NCI-H345 (cell line): ENCODE measurements at regions not wholly inside any gene's neighbourhood (a gene's known extent, or its start where the extent isn't known, plus 50 kb on each side); places are given as distances from the start of the nearest gene placed in this dataset.
A peak's percentile ranks its signal among the peaks of the same experiment; 100 is the strongest.
"Not testable (repeated sequence)": the region's sequence is repeated elsewhere in the genome, so short reads cannot be mapped to it uniquely, and the experiment has no call there.

Source experiments
- DNase-seq: peaks from one replicate; lab custom pipeline; 2025; lab: John Stamatoyannopoulos, UW

DNA sequence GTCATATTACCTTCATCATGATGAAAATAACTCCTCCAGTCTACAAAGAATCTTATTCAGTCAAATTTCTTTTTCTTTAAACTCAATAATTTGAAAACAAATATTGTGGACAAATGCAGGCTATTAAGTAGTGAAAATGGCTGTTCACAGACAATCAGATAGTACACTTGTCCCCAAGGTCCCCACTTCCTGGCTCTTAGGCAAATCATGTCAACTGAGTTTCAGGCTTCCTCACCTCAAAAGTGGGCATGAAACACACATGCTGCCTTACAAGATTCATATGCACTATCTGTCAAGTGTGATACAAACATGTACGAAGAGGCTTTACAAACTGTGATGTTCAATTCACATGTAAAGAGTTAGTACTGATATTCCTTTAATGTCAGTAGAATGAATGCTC, 385.2 kb upstream of the SEMA6A start:
- DNase-seq, result no peak

DNA sequence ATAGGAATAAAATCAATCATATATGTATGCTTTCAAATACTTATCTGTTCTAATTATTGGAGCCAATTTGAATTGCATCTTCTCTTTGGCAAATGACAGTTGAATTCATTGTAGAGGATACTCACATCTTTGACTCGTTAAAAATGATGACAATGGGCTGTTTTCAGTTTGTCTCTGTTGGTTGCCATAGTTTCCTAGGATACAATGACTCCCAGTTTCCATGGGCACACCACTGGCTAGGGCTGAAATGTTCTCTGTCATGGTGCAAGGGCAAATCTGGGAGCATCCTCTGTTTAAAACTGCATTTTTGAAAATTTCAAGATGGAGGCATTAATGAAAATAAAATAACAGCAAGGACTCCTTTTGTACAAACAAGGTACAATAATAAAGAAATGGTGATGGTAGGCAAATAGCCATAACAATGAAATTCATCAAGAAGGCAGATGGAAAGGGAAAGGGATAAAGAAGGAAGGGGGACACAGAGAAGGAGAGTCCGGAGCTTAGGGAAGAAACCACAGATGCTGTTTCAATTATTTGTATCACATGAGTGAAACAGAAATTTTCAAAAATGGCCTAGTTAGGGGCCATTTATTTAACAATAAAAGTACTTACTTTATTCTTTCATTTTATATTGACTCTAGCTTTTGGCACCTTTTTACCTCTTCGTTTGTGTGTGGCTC, 378.8 kb upstream of the SEMA6A start:
- no peak for DNase-seq

DNA sequence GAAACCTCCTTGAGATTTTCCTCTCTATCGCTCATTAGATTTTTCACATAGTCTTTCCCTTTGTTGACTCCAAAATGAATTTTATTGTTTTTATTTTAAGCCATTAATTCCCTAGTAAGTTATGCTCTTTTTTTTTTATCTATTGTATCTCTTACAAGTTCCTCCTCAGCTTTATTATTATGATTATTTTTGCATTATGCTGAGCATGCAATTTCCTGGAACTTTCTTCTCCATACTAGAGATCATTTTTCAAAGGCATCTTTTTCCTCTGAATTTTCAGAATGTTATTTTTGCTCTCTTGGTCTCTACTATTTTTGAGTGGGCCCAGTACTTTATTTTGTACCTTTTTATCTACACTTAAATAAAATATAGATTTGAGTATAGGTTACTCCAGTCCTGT, 376.6 kb upstream of the SEMA6A start:
- no peak for DNase-seq

DNA sequence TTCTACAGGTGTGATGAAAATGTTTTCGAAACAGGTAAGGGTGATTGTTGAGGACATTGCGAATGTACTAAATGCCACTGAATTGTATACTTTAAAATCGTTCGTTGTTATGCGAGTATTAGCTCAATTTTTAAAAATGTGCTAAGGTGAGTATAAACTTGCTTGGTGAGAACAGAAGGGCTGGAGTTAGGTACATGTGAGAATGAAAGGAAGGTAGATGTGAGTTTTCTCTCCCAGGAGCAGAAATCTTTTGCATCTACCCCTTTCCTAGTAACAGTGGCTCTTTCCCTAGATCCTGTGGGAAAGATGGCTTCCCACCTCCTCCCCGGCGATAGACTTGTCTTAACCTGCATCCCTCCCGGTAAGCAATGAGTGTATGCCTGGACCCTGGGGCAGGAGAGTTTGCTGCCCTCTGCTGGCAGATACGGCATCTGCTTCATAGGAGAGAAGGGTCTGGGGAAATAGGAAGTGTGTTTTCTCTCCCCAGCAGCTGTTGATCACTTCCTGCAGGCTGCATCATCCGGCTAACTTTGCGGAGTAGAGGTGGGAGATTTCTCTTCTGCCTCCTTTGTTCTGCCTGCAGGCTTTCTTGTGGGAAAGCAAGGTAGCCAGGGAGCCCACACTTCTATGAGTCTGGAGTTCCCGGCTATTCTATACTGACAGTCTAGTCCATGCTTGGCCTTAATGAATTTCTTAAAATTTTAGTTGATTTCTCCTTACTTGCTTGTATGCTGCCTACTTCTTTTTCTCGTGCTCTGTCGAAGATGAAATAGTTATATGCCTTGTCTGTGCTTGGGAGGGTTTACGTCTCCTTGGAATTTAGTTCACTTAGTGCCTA, 373.3 kb upstream of the SEMA6A start:
- peak; percentile 35 for DNase-seq

DNA sequence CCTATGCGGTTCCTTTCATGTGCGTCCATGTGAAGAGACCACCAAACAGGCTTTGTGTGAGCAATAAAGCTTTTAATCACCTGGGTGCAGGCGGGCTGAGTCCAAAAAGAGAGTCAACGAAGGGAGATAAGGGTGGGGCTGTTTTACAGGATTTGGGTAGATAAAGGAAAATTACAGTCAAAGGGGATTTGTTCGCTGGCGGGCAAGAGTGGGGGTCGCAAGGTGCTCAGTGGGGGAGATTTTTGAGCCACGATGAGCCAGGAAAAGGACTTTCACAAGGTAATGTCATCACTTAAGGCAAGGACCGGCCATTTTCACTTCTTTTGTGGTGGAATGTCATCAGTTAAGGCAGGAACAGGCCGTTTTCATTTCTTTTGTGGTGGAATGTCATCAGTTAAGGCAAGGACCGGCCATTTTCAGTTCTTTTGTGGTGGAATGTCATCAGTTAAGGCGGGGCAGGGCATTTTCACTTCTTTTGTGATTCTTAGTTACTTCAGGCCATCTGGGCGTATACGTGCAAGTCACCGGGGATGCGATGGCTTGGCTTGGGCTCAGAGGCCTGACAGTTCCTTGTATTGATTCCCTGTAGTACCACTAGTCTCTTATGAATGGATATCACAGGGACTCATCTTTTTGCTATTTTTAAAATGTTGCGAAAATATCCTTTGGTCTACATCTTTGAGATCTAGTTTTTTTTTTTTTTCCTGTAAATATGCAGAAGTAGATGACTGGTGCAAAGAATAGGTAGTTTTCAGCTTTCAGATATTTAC, 371.2 kb upstream of the SEMA6A start:
- DNase-seq, result not testable (repeated sequence)

DNA sequence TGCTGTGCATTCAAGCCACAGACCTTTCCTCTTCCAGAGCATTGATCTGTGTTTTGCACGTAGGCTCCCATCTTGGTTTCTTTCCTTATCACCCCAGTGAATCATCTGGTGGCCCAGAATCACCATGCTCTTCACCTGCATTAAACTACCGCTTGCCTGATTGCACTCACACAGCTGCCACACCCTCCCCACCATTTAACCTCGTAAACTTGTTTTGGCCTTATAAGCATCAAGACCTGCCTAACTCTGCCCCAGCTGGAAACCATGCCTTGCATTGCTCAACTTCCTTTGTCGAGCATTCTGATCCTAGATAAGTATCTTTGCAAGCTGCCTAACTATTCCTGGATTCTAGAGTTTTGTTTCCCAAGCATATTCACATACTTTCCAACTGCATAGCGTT, 369.6 kb upstream of the SEMA6A start:
- DNase-seq, result no peak

DNA sequence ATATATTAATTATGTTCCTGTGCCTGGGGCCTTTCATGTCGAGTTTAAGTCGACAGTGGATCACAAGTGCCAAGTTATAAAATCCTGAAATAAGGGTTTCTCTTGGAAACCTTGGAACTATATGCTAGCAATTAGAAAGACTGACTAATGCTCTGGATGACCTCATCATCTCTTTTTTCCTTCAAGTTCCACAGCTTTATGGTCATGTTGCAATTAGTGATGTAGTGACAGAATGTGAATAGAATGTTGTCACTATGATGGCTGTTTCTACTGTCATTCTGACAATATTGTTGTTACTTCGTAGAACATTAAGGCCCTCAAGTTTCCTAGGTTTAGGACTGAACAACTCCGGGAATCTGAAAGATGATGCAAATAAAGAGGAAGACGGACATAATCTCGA, 368.0 kb upstream of the SEMA6A start:
- no peak for DNase-seq

DNA sequence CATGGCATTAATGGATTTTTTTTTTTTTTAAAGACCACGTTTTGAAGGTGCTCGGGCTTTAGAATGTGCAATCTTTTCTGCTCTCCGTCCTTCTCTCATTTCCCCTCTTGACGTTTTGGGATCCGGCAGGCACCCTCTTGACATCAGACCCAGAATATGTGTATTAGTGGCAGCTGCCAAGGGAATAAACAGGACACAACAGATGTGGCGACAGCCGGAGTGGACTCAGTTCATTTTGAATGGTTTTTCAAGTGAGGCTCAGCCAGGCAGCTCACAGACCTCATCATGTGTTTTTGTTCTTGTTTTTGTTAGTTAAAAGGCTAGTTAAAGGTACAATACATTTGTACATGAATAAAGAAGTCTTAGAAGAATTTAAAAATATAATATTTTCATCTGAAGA, 365.0 kb upstream of the SEMA6A start:
- no peak for DNase-seq

DNA sequence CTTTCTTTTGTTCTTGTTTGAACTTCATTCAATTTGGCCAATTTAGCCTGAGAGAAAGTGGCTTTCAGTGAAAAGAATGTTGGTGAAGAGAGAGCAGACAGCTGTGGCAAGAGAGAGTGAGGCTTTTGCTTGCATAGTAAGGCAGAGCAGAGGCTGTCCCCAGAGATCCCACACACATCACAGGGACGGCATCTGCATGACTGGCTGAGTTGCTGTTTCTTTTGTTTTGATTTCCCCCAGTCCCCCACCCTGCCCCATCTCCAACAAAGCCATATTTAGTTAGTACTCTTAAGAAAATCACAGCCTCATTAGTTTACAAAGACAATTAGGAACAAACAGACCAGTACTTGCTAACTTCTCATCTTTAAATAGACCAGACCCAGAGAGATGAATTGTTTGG, 363.9 kb upstream of the SEMA6A start:
- DNase-seq, result no peak

DNA sequence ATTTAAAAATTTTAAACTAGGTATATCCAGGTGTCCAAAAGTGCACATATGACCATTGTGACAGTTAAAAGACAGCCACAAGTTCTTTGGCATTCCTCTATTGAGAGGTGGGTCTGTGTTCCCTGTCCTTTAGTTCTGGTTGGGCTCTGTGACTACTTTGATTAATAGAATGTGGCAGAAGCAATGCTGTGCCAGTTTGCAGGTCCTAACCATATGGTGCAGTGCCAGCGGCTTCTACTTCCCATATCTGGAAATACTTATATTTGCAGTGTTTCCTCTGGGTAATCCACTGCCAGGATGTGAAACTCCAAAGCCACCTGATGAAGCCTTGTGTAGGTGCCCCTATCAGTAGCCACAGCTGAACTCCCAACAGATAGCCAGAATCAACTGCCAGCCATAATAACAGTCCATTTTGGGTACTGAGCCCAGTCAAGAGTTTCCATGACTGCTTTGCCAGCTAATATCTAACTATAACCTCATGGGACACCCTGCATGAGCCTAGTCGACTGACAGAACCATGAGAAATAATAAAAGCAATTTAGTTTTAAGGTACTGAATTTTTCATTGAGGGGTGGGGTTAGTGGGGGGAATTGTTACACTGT, 361.0 kb upstream of the SEMA6A start:
- no peak for DNase-seq

DNA sequence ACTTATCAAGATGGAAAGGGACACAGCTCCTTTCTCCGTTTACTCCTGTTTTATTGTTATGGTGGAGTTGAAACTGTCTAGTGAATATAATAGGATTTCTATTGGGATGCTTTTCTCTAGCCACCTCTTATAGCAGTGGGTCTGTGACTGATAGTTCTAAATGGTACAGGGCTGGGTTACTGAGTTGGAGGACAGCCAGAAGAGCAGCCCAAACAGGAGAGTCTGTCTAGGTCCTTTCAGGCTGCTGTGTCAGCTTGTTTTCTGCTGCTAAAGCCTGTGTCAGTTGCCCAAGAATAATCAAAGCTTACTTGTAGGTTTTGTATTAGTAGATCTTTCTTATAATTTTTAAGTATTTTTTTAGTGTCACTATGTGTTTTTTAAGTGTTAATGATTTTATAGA, 356.0 kb upstream of the SEMA6A start:
- no peak for DNase-seq

DNA sequence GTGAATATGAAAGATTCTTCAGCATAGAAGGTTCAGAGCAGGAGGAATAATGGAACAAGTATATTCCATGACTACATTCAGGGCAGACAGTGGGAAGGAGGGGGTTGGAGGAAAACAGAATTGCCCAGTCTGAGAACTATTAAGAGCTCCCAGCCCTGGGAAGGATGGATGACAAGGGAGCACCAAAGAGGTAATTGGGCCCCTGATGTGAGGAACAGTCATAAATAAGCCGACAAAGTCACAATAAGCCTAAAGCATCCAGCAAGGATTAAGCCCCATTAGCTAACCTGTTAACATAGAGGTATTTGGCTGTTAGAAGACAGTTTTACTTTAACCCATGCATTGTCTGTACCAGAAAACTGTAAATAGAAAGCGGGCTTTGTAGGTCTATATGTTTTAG, 348.7 kb upstream of the SEMA6A start:
- no peak for DNase-seq

DNA sequence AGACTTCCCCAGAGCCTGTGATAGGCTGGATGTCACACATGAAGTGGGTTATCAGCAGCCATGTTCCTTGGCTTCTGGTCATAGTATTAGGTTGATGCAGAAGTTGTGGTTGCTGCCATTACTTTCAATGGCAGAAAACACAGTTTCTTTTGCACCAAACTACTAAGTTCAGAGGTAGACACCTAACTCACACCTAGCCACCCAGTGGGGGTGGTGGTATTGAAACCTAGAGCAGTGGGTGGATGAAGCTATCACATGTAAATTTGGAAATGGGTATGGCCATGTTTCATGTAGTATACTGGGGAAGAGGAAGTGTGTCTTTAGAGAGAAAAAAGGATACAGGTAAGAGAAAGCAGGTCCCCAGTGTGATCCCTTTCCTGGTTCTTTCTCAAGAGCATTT, 347.9 kb upstream of the SEMA6A start:
- DNase-seq, result no peak

DNA sequence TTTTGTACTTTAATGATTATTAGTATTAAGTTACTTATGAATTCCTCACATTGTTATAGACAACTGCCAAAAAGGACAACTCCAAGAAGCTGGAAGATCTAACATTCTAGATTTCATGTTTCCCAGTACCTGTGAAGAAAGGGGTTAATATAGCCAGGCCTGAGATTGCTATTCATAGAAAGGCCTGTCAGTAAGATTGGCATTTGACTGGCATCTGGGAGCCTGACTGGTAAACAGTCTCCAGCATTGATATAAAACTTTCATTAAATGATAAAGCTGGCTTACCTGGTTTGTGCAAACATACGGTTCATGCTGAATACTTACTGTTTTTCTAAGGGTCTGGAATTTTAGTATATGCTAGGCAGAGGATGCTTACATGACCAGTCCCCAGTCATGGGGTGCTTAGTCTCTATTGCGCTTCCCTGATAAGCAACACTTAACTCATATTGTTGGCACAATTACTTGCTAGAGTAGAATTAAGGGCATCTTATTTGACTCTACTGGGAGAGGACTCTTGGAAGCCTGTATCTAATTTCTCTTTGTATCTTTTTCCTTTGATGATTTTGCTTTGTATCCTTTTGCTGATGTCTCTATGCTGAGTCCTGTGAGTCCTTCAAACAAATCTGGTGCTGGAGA, 340.4 kb upstream of the SEMA6A start:
- no peak for DNase-seq

DNA sequence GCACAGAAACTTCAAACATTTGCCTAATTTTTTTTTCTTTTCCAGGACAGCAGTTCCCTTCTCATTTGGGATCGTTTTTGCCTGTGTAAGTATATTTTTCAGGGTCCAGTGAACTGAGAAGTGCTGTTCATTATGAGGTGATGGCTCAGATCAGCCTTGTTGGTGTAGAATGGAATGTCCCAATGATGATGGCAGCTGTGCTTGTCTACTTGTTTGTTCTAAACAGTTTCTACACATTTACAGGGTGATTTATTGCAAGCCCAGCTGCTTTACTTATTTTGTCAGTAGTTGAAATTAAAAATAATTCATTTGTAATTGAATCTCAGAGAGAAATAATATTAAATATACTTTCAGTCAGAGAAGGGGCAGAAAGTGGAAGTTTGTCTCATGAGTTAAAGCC, 337.6 kb upstream of the SEMA6A start:
- no peak for DNase-seq

DNA sequence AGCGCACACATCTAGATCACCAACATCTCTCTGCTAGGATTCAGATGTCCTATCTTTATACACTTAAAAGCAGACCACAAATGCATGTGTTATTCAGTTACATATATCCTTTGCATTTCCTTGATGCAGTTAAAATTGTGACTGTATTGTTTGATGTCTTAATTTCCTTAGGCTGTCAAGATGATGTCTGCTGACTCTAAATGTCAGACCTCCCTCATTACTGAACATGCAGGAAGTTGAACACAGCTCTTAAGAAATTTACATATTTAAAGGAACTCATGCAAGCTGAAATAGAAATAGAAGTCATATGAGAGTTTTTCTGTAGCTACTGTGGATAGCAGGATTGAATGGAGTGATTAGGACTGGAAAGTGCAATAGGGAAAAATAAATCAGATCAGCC, 336.5 kb upstream of the SEMA6A start:
- DNase-seq, result no peak

DNA sequence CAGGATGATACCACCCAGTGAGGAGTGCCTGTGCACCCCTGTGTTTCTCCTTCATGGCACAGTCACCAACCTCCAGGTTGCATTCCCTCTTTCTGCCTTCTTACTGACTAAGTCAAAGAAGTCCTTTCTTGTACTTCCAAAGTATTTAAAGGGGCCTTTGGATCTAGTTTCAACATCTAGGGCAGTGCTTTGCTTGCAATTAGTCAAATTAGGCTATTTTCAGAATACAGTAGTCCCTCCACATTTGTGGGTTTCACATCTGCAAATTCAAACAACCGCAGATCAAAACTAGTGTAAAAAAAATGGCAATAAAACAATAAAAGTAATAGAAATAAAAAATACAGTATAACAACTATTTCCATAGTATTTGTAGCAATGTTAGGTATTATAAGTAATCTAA, 333.9 kb upstream of the SEMA6A start:
- no peak for DNase-seq

DNA sequence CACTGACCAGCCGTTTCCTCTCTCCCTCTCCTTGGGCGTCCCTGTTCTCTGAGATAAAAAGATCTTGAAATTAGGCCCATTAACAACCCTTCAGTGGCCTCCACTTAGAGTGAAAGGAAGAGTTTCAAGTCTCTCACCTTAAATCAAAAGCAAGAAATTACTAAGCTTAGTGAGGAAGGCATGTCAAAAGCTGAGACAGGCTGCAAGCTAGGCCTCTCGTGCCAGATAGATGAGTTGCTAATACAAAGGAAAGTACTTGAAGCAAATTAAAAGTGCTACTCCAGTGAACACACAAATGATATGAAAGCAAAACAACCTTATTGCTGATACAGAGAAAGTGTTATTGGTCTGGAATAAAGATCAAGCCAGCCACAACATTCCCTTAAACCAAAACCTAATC, 331.3 kb upstream of the SEMA6A start:
- no peak for DNase-seq

DNA sequence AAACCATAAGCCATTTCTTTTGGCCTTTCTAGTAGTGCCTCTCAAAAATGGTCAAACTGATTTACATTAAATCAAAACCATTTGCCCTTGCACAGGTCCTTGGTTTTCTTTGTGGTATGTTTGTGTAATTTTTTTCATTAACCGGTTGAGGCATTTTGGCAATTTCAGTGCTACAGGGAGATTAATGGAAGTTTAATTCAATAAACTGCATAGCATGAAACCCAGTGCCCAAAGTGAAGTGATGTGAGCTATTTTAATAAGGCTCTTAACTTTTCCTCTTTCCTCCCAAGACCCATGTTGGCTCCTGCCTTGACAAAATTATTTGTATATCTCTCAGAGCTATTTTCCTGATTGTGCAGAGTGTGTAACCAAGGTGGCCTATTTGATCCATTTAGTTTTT, 326.2 kb upstream of the SEMA6A start:
- DNase-seq, result no peak

DNA sequence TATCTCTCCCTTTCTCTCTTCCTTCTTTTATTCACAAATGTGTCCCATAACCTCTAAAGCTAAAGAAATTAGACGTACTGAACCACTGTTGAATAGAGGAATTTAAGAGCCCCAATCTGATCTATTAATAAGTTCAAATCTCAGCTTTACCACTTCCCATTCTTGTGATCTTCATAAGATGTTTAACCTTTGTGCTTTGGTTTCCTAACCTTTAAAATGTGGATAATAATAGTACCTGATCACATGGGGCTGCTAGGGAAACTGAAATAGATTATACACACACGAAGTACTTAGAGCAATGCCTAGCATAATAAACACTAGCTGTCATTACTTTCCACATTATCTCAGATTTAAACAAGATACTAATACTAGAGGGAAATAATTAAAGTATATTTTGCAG, 324.3 kb upstream of the SEMA6A start:
- DNase-seq, result no peak

DNA sequence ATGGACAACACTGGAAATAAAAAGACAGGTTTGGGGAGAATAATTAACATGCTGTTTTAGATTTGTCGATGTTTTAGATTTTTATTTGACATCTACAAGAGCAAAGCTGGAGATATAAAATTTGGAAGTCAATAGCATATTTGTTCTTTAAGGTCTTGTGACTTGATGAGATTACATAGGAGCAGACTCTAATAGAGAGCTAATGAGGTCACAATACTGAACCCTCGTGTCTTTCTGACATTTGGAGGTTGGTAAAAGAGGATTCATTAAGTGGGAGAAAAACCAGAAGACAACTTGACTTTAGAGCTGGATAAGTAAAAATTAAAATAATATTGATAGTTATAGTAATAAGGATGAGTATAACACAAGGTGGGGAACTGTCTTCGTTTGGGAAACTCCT, 322.7 kb upstream of the SEMA6A start:
- no peak for DNase-seq

DNA sequence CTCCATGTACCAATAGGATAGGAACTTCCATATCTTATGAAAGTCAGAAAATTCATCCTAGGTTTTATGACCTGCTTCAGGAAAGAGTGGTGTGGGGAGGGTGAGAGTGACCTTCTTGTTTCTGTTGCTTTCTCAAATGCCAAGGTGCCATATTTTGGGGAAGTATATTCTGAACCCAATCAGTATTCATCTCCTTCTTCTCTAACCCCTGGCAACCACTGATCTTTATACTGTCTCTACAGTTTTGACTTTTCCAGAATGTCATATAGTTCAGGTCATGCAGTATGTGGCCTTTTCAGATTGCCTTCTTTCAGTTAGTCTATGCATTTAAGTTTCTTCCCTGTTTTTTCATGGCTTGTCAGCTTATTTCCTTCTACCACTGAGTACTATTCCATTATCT, 321.4 kb upstream of the SEMA6A start:
- DNase-seq, result no peak
